ENCODE measurements at regions not wholly inside any gene's neighbourhood (a gene's known extent, or its start where the extent isn't known, plus 50 kb on each side); places are given as distances from the start of the nearest gene placed in this dataset.

DNA sequence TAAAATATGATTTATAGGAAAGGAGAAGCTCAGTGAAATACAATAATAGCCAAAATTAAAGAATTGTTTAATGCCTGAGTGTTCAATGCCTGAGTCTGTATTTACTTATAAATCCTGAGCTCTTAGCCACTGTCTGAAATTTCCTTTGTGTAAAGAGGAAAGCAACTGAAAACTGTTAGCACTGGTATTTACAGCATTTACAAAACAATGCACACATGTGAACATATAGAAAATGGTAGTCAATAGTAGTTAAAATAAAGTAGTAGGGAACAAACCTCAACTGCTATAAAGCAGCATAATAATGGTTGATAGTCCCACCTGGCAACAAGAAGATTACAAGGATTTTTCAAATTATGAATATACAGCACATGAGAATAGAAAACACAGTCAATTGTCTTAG is 1137.1 kb upstream of the ATXN8OS start:
- no peak overlapping the region for H3K4me3 ChIP-seq (ENCODE audit: low read length)
- no peaks in the 10 kb centered on the region for H4K20me1 ChIP-seq (ENCODE audit: insufficient read depth, low read length)
- TF ChIP-seq EZH2 (optimal IDR thresholded peaks at IDR 0.05; ENCODE audit: low read depth, low read length) (no peak), EZH2phosphoT487 (IDR thresholded peaks at IDR 0.05; ENCODE audit: low read length) (no peak)
- TF ChIP-seq, protein P1, sequence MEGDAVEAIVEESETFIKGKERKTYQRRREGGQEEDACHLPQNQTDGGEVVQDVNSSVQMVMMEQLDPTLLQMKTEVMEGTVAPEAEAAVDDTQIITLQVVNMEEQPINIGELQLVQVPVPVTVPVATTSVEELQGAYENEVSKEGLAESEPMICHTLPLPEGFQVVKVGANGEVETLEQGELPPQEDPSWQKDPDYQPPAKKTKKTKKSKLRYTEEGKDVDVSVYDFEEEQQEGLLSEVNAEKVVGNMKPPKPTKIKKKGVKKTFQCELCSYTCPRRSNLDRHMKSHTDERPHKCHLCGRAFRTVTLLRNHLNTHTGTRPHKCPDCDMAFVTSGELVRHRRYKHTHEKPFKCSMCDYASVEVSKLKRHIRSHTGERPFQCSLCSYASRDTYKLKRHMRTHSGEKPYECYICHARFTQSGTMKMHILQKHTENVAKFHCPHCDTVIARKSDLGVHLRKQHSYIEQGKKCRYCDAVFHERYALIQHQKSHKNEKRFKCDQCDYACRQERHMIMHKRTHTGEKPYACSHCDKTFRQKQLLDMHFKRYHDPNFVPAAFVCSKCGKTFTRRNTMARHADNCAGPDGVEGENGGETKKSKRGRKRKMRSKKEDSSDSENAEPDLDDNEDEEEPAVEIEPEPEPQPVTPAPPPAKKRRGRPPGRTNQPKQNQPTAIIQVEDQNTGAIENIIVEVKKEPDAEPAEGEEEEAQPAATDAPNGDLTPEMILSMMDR (IDR thresholded peaks at IDR 0.05; ENCODE audit: low read length) = no peak
- H3K9me3 ChIP-seq (replicated peaks; ENCODE audit: insufficient read depth, low read length) = no peaks in the 10 kb centered on the region
- H3K4me1 ChIP-seq (ENCODE audit: low read length) = no peaks in the 10 kb centered on the region
- H3K27me3 ChIP-seq (replicated peaks; ENCODE audit: insufficient read depth, low read length) = no peaks in the 10 kb centered on the region
- H3K27ac ChIP-seq (ENCODE audit: low read length) = no peak overlapping the region
- H2AFZ ChIP-seq (ENCODE audit: low read length) = no peak overlapping the region
- DNase-seq = no peak
- H3K9me2 ChIP-seq (replicated peaks; ENCODE audit: insufficient read depth, low read length) = no peaks in the 10 kb centered on the region
- no peaks in the 10 kb centered on the region for H3F3A ChIP-seq (ENCODE audit: insufficient read depth, low read length)
- H3K9ac ChIP-seq (ENCODE audit: low read length) = no peak overlapping the region
- H3K36me3 ChIP-seq (replicated peaks; ENCODE audit: insufficient read depth, low read length) = no peaks in the 10 kb centered on the region
- no peaks in the 10 kb centered on the region for H3K79me2 ChIP-seq (ENCODE audit: low read length)
- no peak overlapping the region for H3K4me2 ChIP-seq (ENCODE audit: low read depth, low read length)

DNA sequence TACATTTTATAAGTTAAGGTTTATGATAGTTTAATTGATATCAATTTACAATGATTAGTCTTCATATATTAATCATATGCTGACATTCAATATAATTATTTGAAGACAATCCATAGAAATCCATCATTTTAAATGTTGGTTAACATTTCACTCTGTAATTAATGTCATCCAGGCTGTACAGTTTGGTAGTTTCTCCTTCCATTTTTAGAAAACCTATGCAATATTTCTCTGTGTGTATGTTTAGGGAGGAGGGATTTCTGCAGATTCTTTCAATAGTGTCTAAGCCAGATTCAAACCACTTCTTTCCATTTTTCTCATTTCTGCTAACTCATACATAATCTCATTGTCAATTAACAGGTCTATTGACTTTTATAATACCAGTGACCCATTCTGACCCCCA is 1159.0 kb upstream of the ATXN8OS start:
- Histone ChIP-seq H3K4me1 (ENCODE audit: low read length) (no peaks in the 10 kb centered on the region), H3K36me3 (replicated peaks; ENCODE audit: insufficient read depth, low read length) (no peaks in the 10 kb centered on the region), H3K9me2 (replicated peaks; ENCODE audit: insufficient read depth, low read length) (no peaks in the 10 kb centered on the region), H3K79me2 (ENCODE audit: low read length) (no peaks in the 10 kb centered on the region), H3F3A (ENCODE audit: insufficient read depth, low read length) (no peaks in the 10 kb centered on the region), H3K9ac (ENCODE audit: low read length) (no peak overlapping the region), H2AFZ (ENCODE audit: low read length) (no peak overlapping the region), H3K27me3 (replicated peaks; ENCODE audit: insufficient read depth, low read length) (no peaks in the 10 kb centered on the region), H3K27ac (ENCODE audit: low read length) (no peak overlapping the region), H3K9me3 (replicated peaks; ENCODE audit: insufficient read depth, low read length) (no peaks in the 10 kb centered on the region), H3K4me2 (ENCODE audit: low read depth, low read length) (no peak overlapping the region), H3K4me3 (ENCODE audit: low read length) (no peak overlapping the region), H4K20me1 (ENCODE audit: insufficient read depth, low read length) (no peaks in the 10 kb centered on the region)
- DNase-seq = no peak
- no peak for TF ChIP-seq EZH2phosphoT487 (IDR thresholded peaks at IDR 0.05; ENCODE audit: low read length)
- no peak for TF ChIP-seq EZH2 (optimal IDR thresholded peaks at IDR 0.05; ENCODE audit: low read depth, low read length)
- TF ChIP-seq, protein P1 (IDR thresholded peaks at IDR 0.05; ENCODE audit: low read length) = no peak

DNA sequence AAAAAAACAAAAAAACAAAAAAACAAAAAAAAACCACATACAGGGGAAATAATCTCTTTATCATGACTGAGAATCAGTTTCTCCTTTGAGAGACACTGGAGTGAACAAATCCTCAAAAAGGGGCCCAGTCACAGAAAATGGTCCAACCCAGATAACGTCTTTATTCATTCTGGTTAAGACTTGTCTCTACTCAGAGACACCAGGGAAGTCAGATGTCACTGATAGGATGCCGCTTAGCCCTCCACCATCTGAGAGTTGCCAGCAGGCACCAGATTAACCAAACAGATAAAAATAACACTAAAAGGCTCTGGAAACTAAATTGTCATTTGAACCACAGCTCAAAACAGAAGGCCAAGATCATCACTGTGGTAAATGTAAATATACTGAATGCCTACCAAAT is 1163.4 kb upstream of the ATXN8OS start:
- Histone ChIP-seq H3K9ac (ENCODE audit: low read length) (no peak overlapping the region), H3K79me2 (ENCODE audit: low read length) (no peaks in the 10 kb centered on the region), H3K9me2 (replicated peaks; ENCODE audit: insufficient read depth, low read length) (no peaks in the 10 kb centered on the region), H3K9me3 (replicated peaks; ENCODE audit: insufficient read depth, low read length) (no peaks in the 10 kb centered on the region), H4K20me1 (ENCODE audit: insufficient read depth, low read length) (no peaks in the 10 kb centered on the region), H2AFZ (ENCODE audit: low read length) (no peak overlapping the region), H3F3A (ENCODE audit: insufficient read depth, low read length) (no peaks in the 10 kb centered on the region), H3K4me3 (ENCODE audit: low read length) (no peak overlapping the region), H3K36me3 (replicated peaks; ENCODE audit: insufficient read depth, low read length) (no peaks in the 10 kb centered on the region), H3K27me3 (replicated peaks; ENCODE audit: insufficient read depth, low read length) (no peaks in the 10 kb centered on the region), H3K4me2 (ENCODE audit: low read depth, low read length) (no peak overlapping the region), H3K4me1 (ENCODE audit: low read length) (no peaks in the 10 kb centered on the region), H3K27ac (ENCODE audit: low read length) (no peak overlapping the region)
- DNase-seq = no peak
- TF ChIP-seq, protein P1 (IDR thresholded peaks at IDR 0.05; ENCODE audit: low read length) = no peak
- TF ChIP-seq EZH2phosphoT487 (IDR thresholded peaks at IDR 0.05; ENCODE audit: low read length) (no peak), EZH2 (optimal IDR thresholded peaks at IDR 0.05; ENCODE audit: low read depth, low read length) (no peak)
